NCI-H446 (cell line): ENCODE measurements at regions not wholly inside any gene's neighbourhood (a gene's known extent, or its start where the extent isn't known, plus 50 kb on each side); places are given as distances from the start of the nearest gene placed in this dataset.

Experiments used
- DNase-seq, 2 experiments: peaks; one replicate each; lab custom pipeline; 2025; lab: John Stamatoyannopoulos, UW

GRCh38 chr10:130869179-130869841, 442.2 kb downstream of the TCERG1L start:
- DNase-seq, result no peak

GRCh38 chr10:130871406-130871805, 440.1 kb downstream of the TCERG1L start:
- no peak for DNase-seq

DNA sequence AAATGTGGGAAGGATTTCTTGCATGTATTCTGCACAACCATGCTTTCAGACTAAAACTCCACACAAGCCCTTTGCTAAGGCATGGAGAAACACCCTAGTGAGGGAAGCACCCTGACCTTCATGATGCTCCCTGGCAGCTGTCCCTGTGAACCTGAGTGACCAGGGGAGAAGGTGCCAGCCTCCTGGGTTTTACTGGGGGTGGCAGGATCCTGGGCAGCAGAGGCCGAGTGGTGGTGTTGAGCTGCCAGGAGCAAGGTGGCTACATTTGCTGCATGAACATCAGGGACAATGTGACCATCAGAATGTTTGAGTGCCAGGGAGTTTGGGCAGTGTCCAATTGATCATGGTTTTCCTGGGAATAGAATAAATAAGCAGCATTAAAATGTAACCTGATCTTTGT, 437.9 kb downstream of the TCERG1L start:
- DNase-seq, result no peak

DNA sequence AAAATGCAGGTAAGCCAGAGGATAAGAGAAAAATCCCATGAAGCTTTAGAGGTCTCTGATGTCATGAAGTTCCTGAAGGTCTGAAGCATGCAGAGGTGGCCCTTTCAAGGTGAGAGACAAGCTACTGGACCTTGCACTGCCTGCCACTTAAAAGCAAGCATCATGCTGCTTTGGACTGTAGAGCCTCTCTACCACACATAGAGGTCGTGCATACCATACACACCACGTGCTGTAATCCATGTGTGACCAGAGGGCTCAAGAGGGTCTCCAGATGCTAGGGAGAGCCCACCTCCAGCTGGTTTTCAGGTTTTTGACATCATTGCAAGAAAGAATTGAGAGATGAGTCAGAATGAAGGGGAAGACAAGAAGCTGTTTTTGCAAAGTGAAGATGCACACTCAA, 436.4 kb downstream of the TCERG1L start:
- no peak for DNase-seq

DNA sequence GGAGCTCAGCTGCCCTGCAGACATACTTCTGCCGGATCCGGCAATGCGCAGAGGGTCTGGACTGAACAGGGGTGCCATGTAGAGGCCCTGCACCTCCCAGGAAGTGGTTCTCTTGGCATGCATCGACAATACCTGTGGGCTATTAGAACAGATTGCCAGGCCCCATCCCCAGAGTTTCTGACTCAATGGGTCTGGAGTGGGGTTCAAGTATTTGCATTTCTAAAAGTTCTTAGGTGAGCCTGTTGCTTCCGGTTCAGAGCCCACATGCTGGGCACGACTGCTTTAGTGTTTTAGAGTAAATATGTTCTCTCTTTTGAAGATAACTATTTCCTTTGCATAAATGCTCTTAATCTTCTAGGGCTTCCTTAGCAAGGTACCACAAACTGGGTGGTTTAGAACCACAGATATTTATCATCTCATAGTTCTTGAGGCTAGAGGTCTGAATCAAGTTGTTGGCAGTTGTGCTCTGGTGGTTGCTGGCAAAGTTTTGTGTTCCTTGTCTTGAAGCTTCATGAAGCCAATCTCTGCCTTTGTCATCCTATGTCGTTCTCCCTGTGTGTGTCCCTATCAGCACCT, 435.5 kb downstream of the TCERG1L start:
- no peak for DNase-seq

- DNase-seq, result no peak
Observed at GRCh38 chr10:130877126-130877525, 434.4 kb downstream of the TCERG1L start.

- no peak for DNase-seq
Observed at GRCh38 chr10:130878131-130878530, 433.4 kb downstream of the TCERG1L start.

DNA sequence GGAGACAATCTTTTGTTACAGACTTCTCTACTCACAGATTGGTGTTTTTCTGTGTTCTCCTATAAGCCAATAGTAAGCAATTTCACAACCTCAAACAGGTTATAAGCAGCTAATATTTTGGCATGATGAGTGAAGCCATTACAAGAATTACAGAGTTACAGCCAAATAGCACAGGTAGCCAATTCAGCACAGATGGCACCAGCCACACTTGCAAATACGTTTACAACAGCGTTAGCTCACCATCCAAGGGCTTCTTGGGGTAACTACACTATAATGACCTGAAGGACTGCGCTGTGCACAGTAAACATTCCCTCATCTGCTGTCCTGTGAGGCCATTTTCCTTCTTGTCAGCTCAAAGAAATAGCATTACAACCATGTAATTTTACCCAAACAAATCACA, 428.6 kb downstream of the TCERG1L start:
- DNase-seq, result no peak

- no peak for DNase-seq
Observed at GRCh38 chr10:130884456-130884855, 427.1 kb downstream of the TCERG1L start.

GRCh38 chr10:130885021-130885655, 426.4 kb downstream of the TCERG1L start:
- DNase-seq, result no peak

- no peak for DNase-seq
Observed at GRCh38 chr10:130887170-130887569, 424.4 kb downstream of the TCERG1L start.

- DNase-seq, result no peak
Observed at GRCh38 chr10:130888493-130888892, 423.0 kb downstream of the TCERG1L start.

DNA sequence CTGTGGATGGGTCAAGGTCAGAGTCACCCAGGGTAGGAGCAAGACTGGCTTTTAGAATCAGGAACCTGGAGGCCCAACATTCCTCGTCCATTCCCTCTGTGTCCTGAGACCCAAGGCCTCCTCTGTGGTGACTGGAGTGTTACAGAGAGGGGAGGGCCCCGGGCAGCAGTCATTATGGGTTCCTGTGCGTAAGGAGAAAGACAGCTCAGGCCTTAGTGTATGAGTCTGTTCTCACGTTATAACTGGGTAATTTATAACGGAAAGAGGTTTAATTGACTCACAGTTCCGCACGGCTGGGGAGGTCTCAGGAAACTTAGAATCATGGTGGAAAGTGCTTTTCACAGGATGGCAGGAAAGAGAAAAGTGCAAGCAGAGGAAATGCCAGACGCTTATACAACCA, 422.3 kb downstream of the TCERG1L start:
- no peak for DNase-seq

- no peak for DNase-seq
Observed at GRCh38 chr10:130889780-130890179, 421.7 kb downstream of the TCERG1L start.

- DNase-seq, result no peak
Observed at GRCh38 chr10:130891066-130891465, 420.5 kb downstream of the TCERG1L start.

- DNase-seq, result no peak
Observed at GRCh38 chr10:130894471-130894870, 417.1 kb downstream of the TCERG1L start.

GRCh38 chr10:130895161-130895560, 416.4 kb downstream of the TCERG1L start:
- no peak for DNase-seq

DNA sequence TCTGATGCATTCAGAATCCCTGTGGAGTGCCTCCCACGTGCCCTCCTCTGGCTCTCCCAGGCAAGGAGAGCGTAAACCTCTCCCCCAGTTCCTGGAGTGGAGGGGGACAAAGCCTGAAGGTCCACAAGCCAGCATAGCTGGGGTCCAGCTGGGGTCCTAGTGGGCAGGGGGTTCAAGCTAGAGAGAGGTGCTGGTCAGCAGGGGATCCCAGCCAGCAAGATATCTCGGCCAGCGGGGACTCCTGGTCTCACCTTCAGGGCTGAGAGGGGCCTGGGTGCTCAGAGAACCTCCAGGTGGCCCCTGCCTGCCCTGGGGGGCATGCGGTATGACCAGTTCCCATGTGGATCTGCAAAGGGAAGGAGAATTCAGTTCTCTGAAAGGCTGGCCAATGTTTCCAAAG, 413.7 kb downstream of the TCERG1L start:
- DNase-seq, result no peak

DNA sequence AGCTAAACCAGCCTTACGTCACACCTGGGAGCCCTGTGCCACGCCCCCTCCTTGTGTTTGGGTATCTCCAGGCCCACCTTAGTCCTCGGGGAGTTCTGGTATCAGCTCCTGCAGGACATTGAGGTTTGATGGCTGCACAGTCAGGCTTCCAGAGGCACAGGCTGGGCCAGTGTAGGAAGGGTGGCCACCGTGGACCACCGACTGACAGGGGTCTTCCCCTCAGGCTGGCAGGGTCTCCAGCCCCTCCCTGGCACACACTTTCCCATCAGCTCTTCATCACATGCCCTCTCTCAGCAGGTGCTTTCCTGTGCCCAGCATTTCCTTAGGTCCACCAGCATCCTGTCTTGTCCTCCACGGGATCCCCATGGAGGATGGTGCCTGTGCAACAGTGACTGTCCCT, 413.1 kb downstream of the TCERG1L start:
- no peak for DNase-seq

DNA sequence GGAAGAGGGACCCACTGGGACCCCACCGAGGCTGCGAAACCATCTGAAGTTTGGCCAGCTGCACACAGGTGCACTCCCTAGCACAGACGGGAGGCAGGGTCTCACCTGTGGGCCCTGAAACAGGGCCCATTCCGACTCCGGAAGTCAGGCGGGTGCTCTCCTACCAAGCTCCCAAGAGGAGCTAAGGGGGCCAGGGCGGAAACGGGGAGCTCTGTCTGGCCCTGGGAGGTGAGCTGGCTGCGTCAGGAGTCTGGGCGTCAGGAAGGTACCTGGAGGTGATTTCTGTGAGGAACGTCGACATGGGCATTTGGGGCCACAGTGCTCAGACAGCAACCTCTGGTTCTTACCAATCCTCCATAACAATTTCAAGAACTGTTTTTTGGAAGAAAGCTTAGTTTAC, 411.7 kb downstream of the TCERG1L start:
- no peak for DNase-seq

DNA sequence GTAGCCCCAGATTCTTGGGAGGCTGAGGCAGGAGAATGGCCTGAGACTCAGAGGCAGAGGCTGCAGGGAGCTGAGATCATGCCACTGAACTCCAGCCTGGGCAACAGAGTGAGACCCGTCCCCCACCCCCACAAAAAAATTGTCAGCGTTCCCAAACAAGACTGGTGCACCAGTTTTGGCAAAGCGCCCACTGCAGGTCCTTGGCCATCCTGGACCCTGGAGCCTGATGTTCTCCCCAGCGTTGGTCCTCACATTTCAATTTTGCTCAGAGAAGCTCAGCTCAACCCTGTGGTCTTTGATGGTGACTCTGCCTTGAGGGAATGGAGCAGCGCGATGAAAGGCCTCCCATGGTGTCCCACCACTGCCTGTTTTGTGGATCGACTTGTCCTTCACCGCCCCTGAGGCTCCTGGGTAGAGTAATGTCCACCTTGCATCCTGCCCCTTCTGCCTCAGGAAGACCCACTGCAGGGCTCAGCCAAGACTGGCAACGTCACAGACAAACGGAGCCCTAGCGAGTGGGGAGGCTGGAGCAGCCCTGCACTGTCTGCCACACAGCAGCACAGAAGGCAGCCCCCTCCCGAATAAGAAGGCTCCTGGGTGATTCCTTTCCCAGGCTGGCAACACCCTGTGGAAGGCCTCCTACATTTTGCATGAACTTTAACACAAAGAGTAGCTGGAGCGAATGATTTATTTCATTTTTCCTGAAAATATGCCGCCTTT, 410.9 kb downstream of the TCERG1L start:
- DNase-seq, result no peak

GRCh38 chr10:130901311-130902165, 410.0 kb downstream of the TCERG1L start:
- no peak for DNase-seq
